ENCODE measurements at regions not wholly inside any gene's neighbourhood (a gene's known extent, or its start where the extent isn't known, plus 50 kb on each side); places are given as distances from the start of the nearest gene placed in this dataset.
"Not testable (repeated sequence)": the region's sequence is repeated elsewhere in the genome, so short reads cannot be mapped to it uniquely, and the experiment has no call there.

- TF ChIP-seq PATZ1 (CRISPR knock-in tag; IDR thresholded peaks at IDR 0.05; ENCODE audit: borderline replicate concordance), result no peak
- TF ChIP-seq SNAI2 (CRISPR knock-in tag; IDR thresholded peaks at IDR 0.05), result no peak
- no peak for TF ChIP-seq ARNTL (CRISPR knock-in tag; IDR thresholded peaks at IDR 0.05; ENCODE audit: borderline replicate concordance, low read depth)
- no peak for TF ChIP-seq ZFP3 (CRISPR knock-in tag; IDR thresholded peaks at IDR 0.05)
- no peak for TF ChIP-seq ZNF8 (CRISPR knock-in tag; IDR thresholded peaks at IDR 0.05)
- TF ChIP-seq CREB5 (CRISPR knock-in tag; IDR thresholded peaks at IDR 0.05; ENCODE audit: low read depth), result no peak
- no peak for TF ChIP-seq ZC3H10 (CRISPR knock-in tag; IDR thresholded peaks at IDR 0.05)
- TF ChIP-seq CSRNP3 (CRISPR knock-in tag; IDR thresholded peaks at IDR 0.05), result no peak
- ATAC-seq, result no peak
These were observed 128.5 kb upstream of the EEF2KMT start for GRCh38 chr16:5225931-5226655.

GRCh38 chr16:5222761-5223160, 125.2 kb upstream of the EEF2KMT start:
- TF ChIP-seq ZFP30 (CRISPR knock-in tag; IDR thresholded peaks at IDR 0.05), result no peak
- no peak for TF ChIP-seq ISL1 (CRISPR knock-in tag; IDR thresholded peaks at IDR 0.05)
- no peak for TF ChIP-seq SNAI2 (CRISPR knock-in tag; IDR thresholded peaks at IDR 0.05)
- no peak for TF ChIP-seq ZNF8 (CRISPR knock-in tag; IDR thresholded peaks at IDR 0.05)
- no peak for TF ChIP-seq RARB (CRISPR knock-in tag; IDR thresholded peaks at IDR 0.05)
- TF ChIP-seq TSHZ2 (CRISPR knock-in tag; IDR thresholded peaks at IDR 0.05), result no peak
- TF ChIP-seq POU6F1 (CRISPR knock-in tag; IDR thresholded peaks at IDR 0.05; ENCODE audit: borderline replicate concordance, low read depth), result no peak
- no peak for TF ChIP-seq PATZ1 (CRISPR knock-in tag; IDR thresholded peaks at IDR 0.05; ENCODE audit: borderline replicate concordance)
- no peak for TF ChIP-seq ZNF565 (CRISPR knock-in tag; conservative IDR thresholded peaks at IDR 0.05; ENCODE audit: low read depth)
- TF ChIP-seq CREB5 (CRISPR knock-in tag; IDR thresholded peaks at IDR 0.05; ENCODE audit: low read depth), result no peak
- no peak for TF ChIP-seq CSDC2 (CRISPR knock-in tag; IDR thresholded peaks at IDR 0.05)
- TF ChIP-seq OSR1 (CRISPR knock-in tag; IDR thresholded peaks at IDR 0.05), result no peak
- no peak for TF ChIP-seq BACH2 (CRISPR knock-in tag; IDR thresholded peaks at IDR 0.05; ENCODE audit: borderline replicate concordance)
- ATAC-seq, result no peak

- not testable (repeated sequence) for ATAC-seq
These were observed 124.2 kb upstream of the EEF2KMT start for GRCh38 chr16:5221831-5222230.

Measured in SK-N-SH treated with all-trans-retinoic acid at 6 μM for 48 hours (cell line).